Naive thymus-derived CD4-positive, alpha-beta T cell (primary cell): ENCODE measurements at regions not wholly inside any gene's neighbourhood (a gene's known extent, or its start where the extent isn't known, plus 50 kb on each side); places are given as distances from the start of the nearest gene placed in this dataset.

Experiments used
- ATAC-seq: fragments of 150-1000 bp; cut with Tn5 transposase; 2 replicates; pipeline ENCODE4 v1.10.0; 2021; ENCODE audit warnings: mild to moderate bottlenecking, moderate library complexity
- CTCF ChIA-PET: fragments of 350-600 bp; sonication (Branson Sonifier 250); formaldehyde crosslinking; loops from one replicate; lab custom pipeline; 2021; ENCODE audit warnings: antibody characterized with exemption; lab: Charles Lee
- POLR2A ChIA-PET: fragments of 350-600 bp; sonication (Branson Sonifier 250); formaldehyde crosslinking; loops from one replicate; lab custom pipeline; 2021; ENCODE audit warnings: antibody characterized with exemption, inconsistent platforms; lab: Charles Lee
- DNase-seq, 9 donors: peaks; one replicate each; pipeline versions ENCODE4 v3.0.0 to v3.0.0-alpha.2; 2020 to 2022; ENCODE audit warnings: mixed read lengths in 1 of 9
- H3K27ac ChIP-seq: one replicate; pipeline ENCODE4 v1.7.0; 2013; ENCODE audit warnings: mild to moderate bottlenecking, low read depth, low read length, moderate library complexity
- H3K27me3 ChIP-seq, 2 donors: one replicate each; pipeline ENCODE4 v1.7.0; 2013; ENCODE audit warnings: low read length in 2 of 2, mild to moderate bottlenecking in 2 of 2, moderate library complexity in 2 of 2; ENCODE audit not compliant: control insufficient read depth in 2 of 2, insufficient read depth in 2 of 2
- H3K36me3 ChIP-seq, 3 experiments: 1 replicate in 2 of 3; 2 replicates in 1 of 3; pipeline ENCODE4 v1.7.0; 2013; ENCODE audit warnings: low read length in 3 of 3, mild to moderate bottlenecking in 3 of 3, moderate library complexity in 1 of 3; ENCODE audit not compliant: insufficient read depth in 3 of 3, control insufficient read depth in 2 of 3
- H3K4me1 ChIP-seq, 2 donors: one replicate each; pipeline ENCODE4 v1.7.0; 2013; ENCODE audit warnings: low read length in 2 of 2, mild to moderate bottlenecking in 2 of 2, moderate library complexity in 1 of 2; ENCODE audit not compliant: control insufficient read depth in 2 of 2, insufficient read depth in 2 of 2
- H3K4me3 ChIP-seq: 2 replicates; pipeline ENCODE4 v1.7.0; 2013; ENCODE audit warnings: mild to moderate bottlenecking, low read length
- H3K9me3 ChIP-seq, 3 experiments: 1 replicate in 2 of 3; 2 replicates in 1 of 3; pipeline ENCODE4 v1.7.0; 2013; ENCODE audit warnings: low read length in 3 of 3; ENCODE audit not compliant: control insufficient read depth in 2 of 3
- H3K27ac Mint-ChIP-seq, 9 donors: one replicate each; pipeline ENCODE4 v1.8.0; 2020 to 2022; ENCODE audit warnings: mixed read lengths in 9 of 9, mild to moderate bottlenecking in 8 of 9, moderate library complexity in 5 of 9, inconsistent platforms in 2 of 9
- H3K27me3 Mint-ChIP-seq, 5 donors: one replicate each; pipeline ENCODE4 v1.8.0; 2021 to 2022; ENCODE audit warnings: mixed read lengths in 5 of 5, mild to moderate bottlenecking in 1 of 5
- H3K36me3 Mint-ChIP-seq, 5 donors: one replicate each; pipeline ENCODE4 v1.8.0; 2020 to 2022; ENCODE audit warnings: mixed read lengths in 5 of 5, mild to moderate bottlenecking in 3 of 5, inconsistent platforms in 1 of 5
- H3K4me1 Mint-ChIP-seq, 7 donors: one replicate each; pipeline ENCODE4 v1.8.0; 2020 to 2022; ENCODE audit warnings: mixed read lengths in 7 of 7, mild to moderate bottlenecking in 3 of 7, inconsistent platforms in 1 of 7
- H3K4me3 Mint-ChIP-seq, 10 donors: one replicate each; pipeline ENCODE4 v1.8.0; 2020 to 2022; ENCODE audit warnings: mild to moderate bottlenecking in 10 of 10, mixed read lengths in 10 of 10, moderate library complexity in 6 of 10, inconsistent platforms in 2 of 10
- H3K9me3 Mint-ChIP-seq, 11 donors: one replicate each; pipeline ENCODE4 v1.8.0; 2020 to 2022; ENCODE audit warnings: mixed read lengths in 11 of 11, mild to moderate bottlenecking in 4 of 11, inconsistent platforms in 1 of 11, moderate library complexity in 1 of 11
- intact Hi-C, 2 donors: fragments of 100-400 bp; cut with micrococcal nuclease; formaldehyde crosslinking; loops; one replicate each; pipeline ENCODE4 v1.15.1; 2023

GRCh38 chr7:156203923-156204322, 391.7 kb upstream of the SHH start:
- H3K4me3 Mint-ChIP-seq: no peak overlapping the region
- H3K9me3 Mint-ChIP-seq: peaks cover 0 to 1% (median 0%) of the 10 kb centered on the region in 11 donors
- DNase-seq (no peak), ATAC-seq (no peak)
- H3K27me3 Mint-ChIP-seq: peaks cover 0 to 9% (median 0%) of the 10 kb centered on the region in 5 donors
- Histone ChIP-seq H3K4me3 (no peak overlapping the region), H3K36me3 (no peaks in the 10 kb centered on the region), H3K9me3 (no peaks in the 10 kb centered on the region), H3K27ac (no peak overlapping the region), H3K4me1 (no peaks in the 10 kb centered on the region), H3K27me3 (no peaks in the 10 kb centered on the region)
- intact Hi-C loops: no loop called here
- no peak overlapping the region for H3K27ac Mint-ChIP-seq
- no peaks in the 10 kb centered on the region for H3K36me3 Mint-ChIP-seq
- ChIA-PET POLR2A (no interaction called here), CTCF (no interaction called here)
- H3K4me1 Mint-ChIP-seq: no peaks in the 10 kb centered on the region

GRCh38 chr7:156198277-156198676, 386.0 kb upstream of the SHH start:
- H3K27me3 ChIP-seq: no peaks in the 10 kb centered on the region
- ATAC-seq (no peak), DNase-seq (no peak)
- peaks cover 0 to 2% (median 0%) of the 10 kb centered on the region in 11 donors for H3K9me3 Mint-ChIP-seq
- H3K27me3 Mint-ChIP-seq: peaks cover 0 to 17% (median 3%) of the 10 kb centered on the region in 5 donors
- H3K4me3 Mint-ChIP-seq: no peak overlapping the region
- no peaks in the 10 kb centered on the region for H3K4me1 Mint-ChIP-seq
- no peak overlapping the region for H3K27ac ChIP-seq
- ChIA-PET CTCF (no interaction called here), POLR2A (no interaction called here)
- no peak overlapping the region for H3K27ac Mint-ChIP-seq
- intact Hi-C loops: no loop called here
- H3K4me3 ChIP-seq: no peak overlapping the region
- H3K9me3 ChIP-seq: no peaks in the 10 kb centered on the region
- H3K36me3 Mint-ChIP-seq: no peaks in the 10 kb centered on the region
- H3K36me3 ChIP-seq: no peaks in the 10 kb centered on the region
- H3K4me1 ChIP-seq: no peaks in the 10 kb centered on the region

- Mint-ChIP-seq H3K4me1 (no peaks in the 10 kb centered on the region), H3K9me3 (peaks cover 0 to 4% (median 0%) of the 10 kb centered on the region in 11 donors), H3K36me3 (no peaks in the 10 kb centered on the region), H3K27ac (no peak overlapping the region), H3K27me3 (peaks cover 0 to 27% (median 5%) of the 10 kb centered on the region in 5 donors), H3K4me3 (no peak overlapping the region)
- H3K27ac ChIP-seq: no peak overlapping the region
- DNase-seq: no peak
- no peak for ATAC-seq
- intact Hi-C loops: no loop called here
- no peak overlapping the region for H3K4me3 ChIP-seq
- H3K36me3 ChIP-seq: no peaks in the 10 kb centered on the region
- no peaks in the 10 kb centered on the region for H3K27me3 ChIP-seq
- no peaks in the 10 kb centered on the region for H3K4me1 ChIP-seq
- no peaks in the 10 kb centered on the region for H3K9me3 ChIP-seq
- CTCF ChIA-PET: no interaction called here
- POLR2A ChIA-PET: no interaction called here
These were observed 384.4 kb upstream of the SHH start for GRCh38 chr7:156196649-156197048.

GRCh38 chr7:156195276-156195675, 383.0 kb upstream of the SHH start:
- H3K27ac ChIP-seq: no peak overlapping the region
- H3K9me3 ChIP-seq: no peaks in the 10 kb centered on the region
- H3K4me3 ChIP-seq: no peak overlapping the region
- ATAC-seq (no peak), DNase-seq (no peak)
- Mint-ChIP-seq H3K27ac (no peak overlapping the region), H3K36me3 (no peaks in the 10 kb centered on the region), H3K4me1 (no peaks in the 10 kb centered on the region), H3K27me3 (peaks cover 0 to 30% (median 5%) of the 10 kb centered on the region in 5 donors), H3K9me3 (peaks cover 0 to 4% (median 0%) of the 10 kb centered on the region in 11 donors), H3K4me3 (no peak overlapping the region)
- H3K4me1 ChIP-seq: no peaks in the 10 kb centered on the region
- ChIA-PET CTCF (no interaction called here), POLR2A (no interaction called here)
- no peaks in the 10 kb centered on the region for H3K27me3 ChIP-seq
- intact Hi-C loops: no loop called here
- no peaks in the 10 kb centered on the region for H3K36me3 ChIP-seq

GRCh38 chr7:156194813-156195212, 382.6 kb upstream of the SHH start:
- Mint-ChIP-seq H3K4me1 (no peaks in the 10 kb centered on the region), H3K9me3 (peaks cover 0 to 4% (median 0%) of the 10 kb centered on the region in 11 donors), H3K4me3 (no peak overlapping the region), H3K27me3 (peaks cover 0 to 33% (median 5%) of the 10 kb centered on the region in 5 donors), H3K27ac (no peak overlapping the region), H3K36me3 (no peaks in the 10 kb centered on the region)
- CTCF ChIA-PET: no interaction called here
- Histone ChIP-seq H3K4me3 (no peak overlapping the region), H3K27me3 (no peaks in the 10 kb centered on the region), H3K27ac (no peak overlapping the region), H3K4me1 (no peaks in the 10 kb centered on the region), H3K9me3 (no peaks in the 10 kb centered on the region), H3K36me3 (no peaks in the 10 kb centered on the region)
- POLR2A ChIA-PET: no interaction called here
- ATAC-seq (no peak), DNase-seq (no peak)
- intact Hi-C loops: no loop called here

GRCh38 chr7:156192921-156193320, 380.7 kb upstream of the SHH start:
- Histone ChIP-seq H3K36me3 (no peaks in the 10 kb centered on the region), H3K9me3 (no peaks in the 10 kb centered on the region), H3K4me3 (no peak overlapping the region), H3K27ac (no peak overlapping the region), H3K27me3 (no peaks in the 10 kb centered on the region), H3K4me1 (no peaks in the 10 kb centered on the region)
- Mint-ChIP-seq H3K36me3 (no peaks in the 10 kb centered on the region), H3K27ac (no peak overlapping the region), H3K4me1 (no peaks in the 10 kb centered on the region), H3K27me3 (peaks cover 0 to 33% (median 5%) of the 10 kb centered on the region in 5 donors), H3K4me3 (no peak overlapping the region), H3K9me3 (peaks cover 0 to 5% (median 0%) of the 10 kb centered on the region in 11 donors)
- POLR2A ChIA-PET: no interaction called here
- no peak for ATAC-seq
- CTCF ChIA-PET: no interaction called here
- intact Hi-C loops: no loop called here
- no peak for DNase-seq

GRCh38 chr7:156191090-156191489, 378.8 kb upstream of the SHH start:
- intact Hi-C loops: no loop called here
- DNase-seq (no peak), ATAC-seq (no peak)
- ChIA-PET POLR2A (no interaction called here), CTCF (no interaction called here)
- no peak overlapping the region for H3K4me3 Mint-ChIP-seq
- Histone ChIP-seq H3K27ac (no peak overlapping the region), H3K4me1 (no peaks in the 10 kb centered on the region), H3K4me3 (no peak overlapping the region), H3K9me3 (no peaks in the 10 kb centered on the region), H3K27me3 (no peaks in the 10 kb centered on the region), H3K36me3 (no peaks in the 10 kb centered on the region)
- H3K27me3 Mint-ChIP-seq: peaks cover 0 to 33% (median 5%) of the 10 kb centered on the region in 5 donors
- no peak overlapping the region for H3K27ac Mint-ChIP-seq
- H3K9me3 Mint-ChIP-seq: peaks cover 0 to 11% (median 5%) of the 10 kb centered on the region in 11 donors
- no peaks in the 10 kb centered on the region for H3K36me3 Mint-ChIP-seq
- H3K4me1 Mint-ChIP-seq: no peaks in the 10 kb centered on the region
